ENCODE measurements at regions not wholly inside any gene's neighbourhood (a gene's known extent, or its start where the extent isn't known, plus 50 kb on each side); places are given as distances from the start of the nearest gene placed in this dataset.
"Not testable (repeated sequence)": the region's sequence is repeated elsewhere in the genome, so short reads cannot be mapped to it uniquely, and the experiment has no call there.

DNA sequence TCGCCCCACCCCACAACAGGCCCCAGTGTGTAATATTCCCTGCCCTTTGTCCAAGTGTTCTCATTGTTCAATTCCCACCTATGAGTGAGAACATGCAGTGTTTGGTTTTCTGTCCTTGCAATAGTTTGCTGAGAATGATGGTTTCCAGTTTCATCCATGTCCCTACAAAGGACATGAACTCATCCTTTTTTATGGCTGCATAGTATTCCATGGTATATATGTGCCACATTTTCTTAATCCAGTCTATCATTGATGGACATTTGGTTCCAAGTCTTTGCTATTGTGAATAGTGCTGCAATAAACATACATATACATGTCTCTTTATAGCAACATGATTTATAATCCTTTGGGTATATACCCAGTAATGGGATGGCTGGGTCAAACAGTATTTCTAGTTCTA is 132.7 kb downstream of the SNX10 start:
- not testable (repeated sequence) for DNase-seq (ENCODE audit: low spot score)

DNA sequence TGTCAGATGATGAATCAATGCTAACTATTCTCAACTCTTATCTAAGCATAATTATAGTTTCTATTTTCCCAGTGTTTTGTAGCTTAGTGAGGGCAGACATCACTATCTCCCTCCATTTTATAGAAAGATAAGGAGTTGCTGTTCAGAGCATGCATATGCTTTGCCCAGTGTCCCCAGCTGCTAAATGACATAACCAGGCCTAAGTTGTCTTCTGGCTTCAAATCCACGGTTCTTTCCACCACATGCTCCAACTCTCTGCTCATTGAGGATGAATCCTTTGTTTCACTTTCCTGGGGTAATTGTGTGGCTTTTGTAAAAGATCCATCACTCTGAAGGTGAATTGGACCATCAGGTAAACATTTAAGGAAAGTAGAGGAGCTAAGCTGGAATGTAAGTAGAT is 134.0 kb downstream of the SNX10 start:
- DNase-seq (ENCODE audit: low spot score) = no peak
- TF ChIP-seq, protein P1, sequence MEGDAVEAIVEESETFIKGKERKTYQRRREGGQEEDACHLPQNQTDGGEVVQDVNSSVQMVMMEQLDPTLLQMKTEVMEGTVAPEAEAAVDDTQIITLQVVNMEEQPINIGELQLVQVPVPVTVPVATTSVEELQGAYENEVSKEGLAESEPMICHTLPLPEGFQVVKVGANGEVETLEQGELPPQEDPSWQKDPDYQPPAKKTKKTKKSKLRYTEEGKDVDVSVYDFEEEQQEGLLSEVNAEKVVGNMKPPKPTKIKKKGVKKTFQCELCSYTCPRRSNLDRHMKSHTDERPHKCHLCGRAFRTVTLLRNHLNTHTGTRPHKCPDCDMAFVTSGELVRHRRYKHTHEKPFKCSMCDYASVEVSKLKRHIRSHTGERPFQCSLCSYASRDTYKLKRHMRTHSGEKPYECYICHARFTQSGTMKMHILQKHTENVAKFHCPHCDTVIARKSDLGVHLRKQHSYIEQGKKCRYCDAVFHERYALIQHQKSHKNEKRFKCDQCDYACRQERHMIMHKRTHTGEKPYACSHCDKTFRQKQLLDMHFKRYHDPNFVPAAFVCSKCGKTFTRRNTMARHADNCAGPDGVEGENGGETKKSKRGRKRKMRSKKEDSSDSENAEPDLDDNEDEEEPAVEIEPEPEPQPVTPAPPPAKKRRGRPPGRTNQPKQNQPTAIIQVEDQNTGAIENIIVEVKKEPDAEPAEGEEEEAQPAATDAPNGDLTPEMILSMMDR (IDR thresholded peaks at IDR 0.05; ENCODE audit: extremely low read depth, missing control alignments) = no peak

DNA sequence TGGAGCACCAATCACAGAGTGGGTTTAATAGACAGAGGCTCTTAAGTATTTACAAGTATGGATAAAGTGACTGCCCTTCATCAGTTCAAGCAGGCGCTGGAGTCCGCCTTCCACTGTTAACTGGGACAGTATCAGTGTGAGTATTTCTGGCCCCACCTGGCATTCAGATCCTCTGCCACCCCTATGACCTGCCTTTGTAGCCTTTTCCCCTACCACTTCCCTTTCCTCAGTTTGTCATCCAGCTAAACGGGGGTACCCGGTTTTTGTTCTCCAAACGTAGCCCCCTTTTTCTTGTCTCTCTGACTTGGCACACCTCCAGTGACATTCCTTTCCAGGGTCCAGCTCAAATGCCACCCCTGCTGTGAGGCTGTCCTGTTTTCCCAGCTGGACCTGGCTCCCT is 134.4 kb downstream of the SNX10 start:
- TF ChIP-seq, protein P1 (IDR thresholded peaks at IDR 0.05; ENCODE audit: extremely low read depth, missing control alignments) = no peak
- DNase-seq (ENCODE audit: low spot score) = no peak

DNA sequence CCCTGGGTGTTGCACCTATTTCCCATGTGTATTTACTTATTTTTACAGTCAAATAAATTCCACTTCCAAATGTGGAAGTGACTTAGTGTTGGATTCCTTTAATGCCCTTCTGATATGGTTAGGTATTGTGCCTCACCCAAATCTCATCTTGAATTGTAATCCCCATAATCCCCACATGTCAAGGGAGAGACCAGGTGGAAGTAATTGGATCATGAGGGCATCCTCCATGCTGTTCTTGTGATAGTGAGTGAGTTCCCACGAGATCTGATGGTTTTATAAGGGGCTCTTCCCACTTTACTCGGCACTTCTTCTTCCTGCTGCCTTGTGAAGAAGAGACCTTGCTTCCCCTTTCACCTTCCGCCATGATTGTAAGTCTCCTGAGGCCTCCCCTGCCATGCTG is 136.9 kb downstream of the SNX10 start:
- DNase-seq (ENCODE audit: low spot score) = no peak
- TF ChIP-seq, protein P1 (IDR thresholded peaks at IDR 0.05; ENCODE audit: extremely low read depth, missing control alignments) = no peak

DNA sequence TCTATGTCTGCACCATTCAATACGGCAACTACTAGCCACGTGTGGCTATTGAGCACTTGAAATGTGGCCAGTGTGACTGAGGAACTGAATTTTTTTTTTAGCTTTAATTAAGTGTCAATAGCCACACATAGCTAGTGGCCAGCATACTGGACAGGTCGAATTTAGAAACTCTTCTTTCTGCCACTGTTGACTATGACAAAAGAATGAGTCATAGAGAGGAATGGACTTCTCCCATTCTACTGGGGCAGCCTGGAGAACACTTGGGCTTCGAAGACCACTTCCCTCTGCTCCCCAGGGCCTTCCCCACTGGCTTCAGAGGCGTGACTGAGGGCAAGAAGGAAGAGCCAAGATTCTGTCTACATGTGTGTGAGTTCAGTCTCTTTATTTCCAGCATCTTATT is 137.5 kb downstream of the SNX10 start:
- DNase-seq (ENCODE audit: low spot score) = no peak
- TF ChIP-seq, protein P1 (IDR thresholded peaks at IDR 0.05; ENCODE audit: extremely low read depth, missing control alignments) = no peak

DNA sequence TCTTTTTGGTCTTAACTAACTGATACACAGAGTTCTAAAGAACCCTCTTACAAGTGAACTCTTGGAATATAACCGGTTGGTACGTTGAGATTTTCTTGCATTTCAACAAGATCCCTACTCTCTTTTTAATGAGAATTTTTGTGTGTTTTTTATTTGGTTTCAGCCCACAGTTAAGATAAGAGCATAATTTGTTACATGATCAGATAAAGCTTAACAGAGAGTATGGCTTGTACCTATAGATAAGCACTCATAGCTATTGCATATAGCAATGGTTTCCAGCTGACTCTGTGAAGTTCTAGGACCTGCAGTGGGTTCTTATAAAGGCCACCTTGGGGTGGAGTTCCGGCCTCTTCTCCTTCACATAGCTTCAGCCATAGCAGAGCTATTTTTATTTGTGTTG is 143.3 kb downstream of the SNX10 start:
- TF ChIP-seq, protein P1 (IDR thresholded peaks at IDR 0.05; ENCODE audit: extremely low read depth, missing control alignments) = no peak
- no peak for DNase-seq (ENCODE audit: low spot score)

DNA sequence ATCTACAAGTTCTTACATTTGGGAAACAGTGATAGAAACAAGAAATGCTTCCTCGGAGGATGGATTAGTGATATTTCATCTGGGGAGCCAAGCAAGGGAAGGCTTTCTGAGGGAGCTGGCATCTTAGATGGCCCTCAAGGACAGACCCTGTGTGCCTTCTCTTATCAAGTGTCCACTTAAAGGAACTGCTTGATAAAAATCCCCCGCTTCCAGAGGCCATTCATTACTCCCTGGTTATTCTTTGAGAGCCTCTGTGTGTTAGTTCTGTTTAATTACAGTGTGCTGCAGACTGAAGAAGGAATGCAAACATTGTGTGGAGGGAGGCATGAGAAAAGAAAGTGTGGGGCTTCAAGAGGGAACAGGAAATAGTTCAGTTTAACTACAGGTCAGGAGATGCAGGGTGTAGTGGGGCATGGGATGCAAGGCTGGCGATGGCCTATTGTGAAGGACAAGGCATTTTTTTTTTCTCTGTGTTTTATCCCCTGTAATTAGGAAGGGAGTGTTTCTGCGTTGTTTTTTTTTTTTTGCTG is 145.4 kb downstream of the SNX10 start:
- TF ChIP-seq, protein P1 (IDR thresholded peaks at IDR 0.05; ENCODE audit: extremely low read depth, missing control alignments) = no peak
- DNase-seq (ENCODE audit: low spot score) = no peak

DNA sequence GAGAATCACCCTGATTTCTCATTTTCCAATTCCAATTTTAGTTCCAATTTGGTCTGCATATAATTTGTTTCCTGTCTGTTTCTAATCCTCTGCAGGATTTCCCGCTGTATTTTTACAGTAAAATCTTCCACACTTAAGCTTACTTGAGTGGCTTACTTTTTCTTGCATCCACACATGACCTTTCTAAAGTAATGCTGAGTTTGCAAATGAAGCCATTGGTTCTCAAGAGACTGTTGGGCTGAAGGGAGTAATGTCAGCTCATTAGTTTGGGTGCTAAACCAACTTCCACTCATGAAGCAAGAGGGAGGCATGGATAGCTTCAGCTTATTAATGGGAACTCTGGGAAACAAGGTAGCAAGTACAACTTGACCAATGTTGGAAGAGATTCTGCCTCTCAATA is 146.4 kb downstream of the SNX10 start:
- DNase-seq (ENCODE audit: low spot score) = no peak
- TF ChIP-seq, protein P1 (IDR thresholded peaks at IDR 0.05; ENCODE audit: extremely low read depth, missing control alignments) = no peak
